Myocyte (in vitro differentiated cells): ENCODE measurements at regions not wholly inside any gene's neighbourhood (a gene's known extent, or its start where the extent isn't known, plus 50 kb on each side); places are given as distances from the start of the nearest gene placed in this dataset.
"Not testable (repeated sequence)": the region's sequence is repeated elsewhere in the genome, so short reads cannot be mapped to it uniquely, and the experiment has no call there.

Experiments used
- DNase-seq: peaks from one replicate; pipeline ENCODE4 v3.0.0-alpha.2; 2012; ENCODE audit warnings: low read depth

DNA sequence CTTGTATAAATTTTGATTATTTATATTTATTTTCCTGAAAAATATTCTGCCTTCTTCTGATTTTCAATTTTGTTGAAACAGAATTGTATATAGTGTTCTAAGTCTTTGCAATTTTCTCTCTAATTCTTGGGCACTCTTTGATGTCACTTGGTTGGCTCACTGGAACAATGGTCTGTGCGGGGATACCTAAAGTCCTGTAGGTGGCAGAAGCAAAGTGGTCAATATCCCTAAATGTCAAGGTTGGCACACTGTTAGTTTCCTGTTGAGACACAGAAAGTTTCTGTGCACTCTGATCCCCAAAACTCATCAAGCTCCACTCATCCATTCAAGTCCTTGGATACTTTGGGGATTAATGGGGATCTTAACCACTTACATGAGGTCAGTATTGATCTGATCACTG lies 480.8 kb upstream of the CCNG1 start:
- DNase-seq, result no peak

DNA sequence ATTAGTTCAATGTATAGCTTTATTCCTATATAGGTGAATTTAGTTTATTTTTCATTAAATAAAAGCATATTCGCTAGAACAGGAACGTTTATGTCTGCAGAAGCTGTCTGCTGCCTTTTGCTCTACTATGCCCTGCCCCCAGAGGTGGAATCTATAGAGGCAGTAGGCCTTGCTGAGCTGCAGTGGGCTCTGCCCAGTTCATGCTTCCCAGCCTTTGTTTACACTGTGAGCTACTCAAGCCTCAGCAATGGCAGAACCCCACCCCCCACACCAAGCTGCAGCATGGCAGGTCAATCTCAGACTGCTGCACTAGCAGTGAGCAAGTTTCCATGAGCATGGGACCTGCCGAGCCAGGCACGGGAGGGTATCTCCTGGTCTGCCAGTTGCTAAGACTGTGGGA lies 473.3 kb upstream of the CCNG1 start:
- DNase-seq, result not testable (repeated sequence)

DNA sequence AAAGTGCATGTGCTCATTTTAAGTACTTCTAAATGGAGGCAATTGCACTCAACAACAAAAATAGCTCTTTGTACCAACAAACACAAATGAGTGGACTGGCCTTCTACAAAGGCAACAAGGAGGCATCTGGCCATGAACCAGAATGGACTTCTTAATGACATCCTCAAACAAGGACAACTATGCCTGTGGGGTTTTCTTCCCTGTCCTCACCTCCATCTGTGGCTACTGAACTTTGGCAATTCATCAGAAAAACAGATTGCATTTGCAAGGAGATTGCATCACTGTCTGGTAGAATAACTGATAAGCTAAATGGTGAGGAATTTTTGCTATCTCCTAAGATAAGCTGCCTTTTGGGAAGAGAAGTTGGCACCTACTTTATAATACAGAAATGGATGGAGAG lies 447.3 kb upstream of the CCNG1 start:
- DNase-seq, result no peak

DNA sequence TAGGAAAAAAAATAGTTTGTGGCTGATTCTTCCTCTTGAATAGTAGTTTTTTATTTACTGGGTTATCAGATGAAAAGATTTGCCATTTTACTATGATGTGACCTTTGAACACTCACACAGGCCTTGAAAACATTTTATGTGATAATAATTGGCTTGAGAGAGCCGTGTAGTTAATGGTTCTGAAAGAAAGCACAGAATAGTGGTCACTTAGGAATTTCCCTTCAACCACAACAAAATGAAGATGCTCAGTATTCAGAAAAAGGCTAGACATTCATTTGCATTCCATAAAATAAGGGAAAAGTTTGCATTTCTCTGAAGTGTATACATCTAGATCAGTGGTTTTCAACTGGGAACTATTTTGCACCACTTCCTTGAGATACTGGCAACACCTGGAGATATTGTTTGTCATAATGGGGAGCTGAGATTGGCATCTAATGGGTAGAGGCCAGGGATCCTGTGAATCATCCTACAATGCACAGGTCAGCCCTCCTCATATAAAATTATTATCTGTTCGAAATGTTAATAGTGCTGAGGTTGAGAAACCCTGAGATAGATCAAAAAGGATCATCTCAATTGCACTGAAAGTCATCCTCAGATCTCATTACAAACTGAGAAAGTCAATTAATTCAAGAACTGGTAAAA lies 446.4 kb upstream of the CCNG1 start:
- DNase-seq, result no peak

DNA sequence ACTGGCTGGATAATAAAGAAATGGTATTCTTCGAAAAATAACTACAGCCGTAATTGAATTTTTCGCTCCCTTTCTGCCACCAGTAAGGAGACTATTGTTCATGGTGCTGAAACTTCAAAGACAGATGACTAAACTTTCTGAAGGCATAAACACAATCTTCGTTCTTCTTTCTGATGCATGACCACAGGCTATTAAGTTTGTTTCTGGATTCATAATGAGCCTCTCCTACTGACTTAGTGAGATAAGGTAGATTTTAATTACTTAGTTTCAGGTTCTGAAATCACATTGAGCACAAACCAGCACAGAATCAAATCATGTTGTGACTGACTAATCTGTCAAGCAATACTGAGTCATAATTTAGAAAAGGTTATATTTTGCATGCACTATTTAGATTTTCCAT lies 441.8 kb upstream of the CCNG1 start:
- DNase-seq, result no peak

DNA sequence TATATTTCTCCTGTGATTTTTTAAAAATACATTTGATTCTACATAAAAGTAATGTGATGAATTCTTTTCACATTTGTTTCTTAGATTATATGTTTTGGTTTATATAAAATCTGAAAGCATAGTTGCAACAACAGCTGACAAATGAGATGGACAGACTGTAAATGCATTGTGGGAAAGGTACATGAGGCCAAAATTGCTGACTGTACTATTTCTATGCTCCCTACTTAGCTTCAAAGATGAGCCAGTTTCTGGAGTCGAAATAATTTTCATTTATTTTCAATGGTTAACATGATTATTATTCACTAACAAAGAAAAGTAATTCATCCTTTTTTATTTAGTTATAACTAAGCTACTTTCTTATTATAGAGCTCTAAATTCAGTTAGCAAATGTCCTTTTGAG lies 441.3 kb upstream of the CCNG1 start:
- DNase-seq, result no peak

DNA sequence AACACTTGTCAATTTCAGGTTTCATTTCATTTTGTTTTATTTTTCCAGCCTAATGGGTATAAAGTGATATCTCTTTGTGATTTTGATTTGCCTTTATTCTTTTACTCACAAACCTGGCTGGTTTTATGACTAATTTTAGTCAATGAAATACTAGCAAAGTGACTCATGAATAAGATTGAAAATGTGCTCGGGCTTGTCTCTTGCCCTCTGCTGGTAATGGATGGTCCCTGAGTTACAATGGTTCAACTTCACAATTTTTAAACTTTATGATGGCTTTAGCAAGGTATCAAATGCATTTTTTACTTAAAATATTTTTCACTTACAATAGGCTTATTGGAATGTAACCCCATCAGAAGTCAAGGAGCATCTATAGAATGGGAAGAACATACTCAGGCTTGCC lies 431.4 kb upstream of the CCNG1 start:
- DNase-seq, result no peak

DNA sequence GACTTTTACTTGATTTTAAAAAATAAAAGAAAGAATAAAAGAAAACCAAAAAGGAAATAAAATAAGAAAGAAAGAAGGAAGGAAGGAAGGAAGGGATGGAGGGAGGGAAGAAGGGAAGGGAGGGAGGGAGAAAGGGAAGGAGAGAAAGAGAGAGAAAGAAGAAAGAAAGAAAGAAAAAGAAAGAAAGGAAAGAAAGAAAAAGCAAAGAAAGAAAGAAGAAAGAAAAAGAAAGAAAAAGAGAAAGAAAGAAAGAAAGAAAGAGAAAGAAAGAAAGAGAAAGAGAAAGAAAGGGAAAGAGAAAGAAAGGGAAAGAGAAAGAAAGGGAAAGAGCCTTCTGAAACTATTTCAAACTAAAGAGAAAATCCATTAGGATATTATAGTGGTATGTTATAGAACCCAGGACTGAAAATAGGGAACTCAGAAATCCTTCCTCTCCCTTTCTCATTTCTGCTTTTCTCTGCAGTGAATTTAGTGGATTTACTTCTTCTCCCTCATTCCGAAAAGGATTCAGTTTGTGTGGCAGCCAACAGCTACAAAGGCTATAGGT lies 414.7 kb upstream of the CCNG1 start:
- DNase-seq, result no peak

DNA sequence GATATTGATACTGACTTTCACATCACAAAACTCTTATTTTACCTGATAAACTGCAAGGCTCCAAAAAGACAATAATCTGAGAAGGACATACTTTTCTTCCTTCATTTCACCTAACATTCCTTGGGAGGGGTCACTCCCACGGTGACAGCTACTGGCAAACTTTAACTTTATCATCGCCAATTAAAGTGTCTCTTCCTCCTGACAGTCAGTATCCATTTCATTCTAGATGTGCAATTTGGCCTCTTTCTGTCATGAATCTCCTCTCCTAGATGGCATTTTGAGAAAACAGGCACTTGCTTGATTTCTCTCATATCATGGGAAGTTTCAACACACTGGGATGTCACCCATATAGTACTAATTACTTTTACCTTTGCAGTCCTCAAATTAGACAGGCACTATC lies 413.5 kb upstream of the CCNG1 start:
- no peak for DNase-seq

DNA sequence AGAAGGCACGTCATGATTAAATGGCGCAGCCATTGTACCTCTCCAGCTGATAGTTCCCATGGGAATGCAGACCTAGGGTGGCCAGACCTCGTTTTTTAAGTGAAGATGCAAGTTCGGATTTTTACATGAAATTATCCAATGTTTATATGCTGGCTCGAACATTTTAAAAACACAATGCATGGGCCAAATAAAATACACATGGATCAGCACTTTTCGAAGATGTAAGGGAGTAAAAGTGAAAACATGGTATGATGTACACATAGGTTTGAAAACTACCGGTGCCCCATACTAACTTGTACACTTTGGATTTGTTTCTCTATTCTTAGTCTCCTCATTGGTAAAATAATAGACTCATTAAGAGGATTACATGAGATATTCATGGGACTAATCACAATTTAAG lies 412.5 kb upstream of the CCNG1 start:
- no peak for DNase-seq

DNA sequence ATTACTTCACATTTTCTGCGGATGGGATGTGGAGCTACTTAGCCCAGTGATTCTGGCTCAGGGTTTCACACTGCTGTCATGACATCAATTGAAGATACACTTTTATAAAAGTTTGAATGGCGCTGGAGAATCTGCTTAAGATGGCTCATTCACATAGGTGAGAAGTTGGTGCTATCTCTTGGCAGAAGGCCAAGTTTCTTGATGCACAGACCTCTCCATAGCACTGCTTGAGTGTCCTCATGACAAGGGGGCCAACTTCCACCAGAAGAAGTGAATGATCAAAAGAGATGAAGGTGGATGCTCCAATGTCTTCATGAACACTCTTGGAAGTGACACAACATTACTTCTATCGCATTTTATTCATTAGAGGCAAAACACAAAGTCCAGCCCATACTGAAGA lies 403.7 kb upstream of the CCNG1 start:
- DNase-seq, result no peak

DNA sequence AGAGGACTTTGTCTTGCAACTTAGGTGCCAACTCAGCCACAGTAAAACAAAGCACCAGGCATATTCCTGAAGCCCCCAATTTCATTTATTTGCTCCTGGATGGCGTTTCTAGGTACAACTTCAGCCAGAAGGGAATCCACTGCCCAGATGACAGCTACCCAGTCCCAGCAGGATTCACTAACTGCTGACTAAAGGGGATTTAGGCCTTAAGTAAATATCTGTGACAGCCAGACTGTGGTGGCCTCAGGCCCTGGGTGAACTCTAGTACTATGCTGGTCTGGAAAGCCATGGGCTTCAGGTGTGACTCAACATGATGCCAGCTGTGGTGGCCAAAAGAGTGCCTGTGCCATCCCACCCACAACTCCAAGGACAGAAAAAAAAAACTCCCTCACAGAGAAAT lies 396.1 kb upstream of the CCNG1 start:
- DNase-seq, result no peak

DNA sequence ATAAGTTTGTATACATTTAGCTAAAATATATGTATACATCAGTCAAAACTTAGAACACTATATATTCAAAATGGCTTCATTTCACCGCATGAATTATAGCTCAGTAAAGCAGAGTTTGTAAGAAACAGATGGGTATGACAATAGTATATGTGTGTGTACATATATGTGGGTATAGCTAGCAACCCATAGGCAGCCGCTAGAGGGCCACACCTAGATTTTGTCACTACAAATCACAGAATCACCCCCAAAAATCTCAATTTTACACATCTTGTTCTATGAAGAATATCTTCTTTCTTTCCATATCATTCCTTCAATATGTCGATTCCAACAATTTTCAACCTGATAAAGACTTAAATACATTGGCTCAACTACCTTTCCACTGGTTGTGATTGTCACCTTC lies 357.8 kb upstream of the CCNG1 start:
- no peak for DNase-seq

DNA sequence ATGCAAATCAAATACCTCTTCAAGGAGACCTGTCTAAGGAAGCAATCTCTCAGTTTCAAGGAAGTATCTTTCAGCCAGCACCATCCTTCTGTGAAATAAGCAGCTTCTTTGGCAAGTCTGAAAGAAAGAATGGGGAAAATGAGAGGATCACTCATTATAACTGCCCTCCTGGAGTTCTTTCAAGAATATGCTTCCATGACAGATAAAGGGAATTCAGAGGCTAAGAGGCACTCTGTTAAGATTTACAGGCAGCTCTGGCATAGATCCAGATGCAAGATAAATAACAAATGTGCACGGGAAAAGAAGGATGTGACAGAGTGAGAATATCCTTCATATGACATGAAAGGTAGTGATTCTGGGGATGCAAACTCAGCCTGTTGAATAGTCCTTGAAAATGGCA lies 348.2 kb upstream of the CCNG1 start:
- DNase-seq, result no peak

DNA sequence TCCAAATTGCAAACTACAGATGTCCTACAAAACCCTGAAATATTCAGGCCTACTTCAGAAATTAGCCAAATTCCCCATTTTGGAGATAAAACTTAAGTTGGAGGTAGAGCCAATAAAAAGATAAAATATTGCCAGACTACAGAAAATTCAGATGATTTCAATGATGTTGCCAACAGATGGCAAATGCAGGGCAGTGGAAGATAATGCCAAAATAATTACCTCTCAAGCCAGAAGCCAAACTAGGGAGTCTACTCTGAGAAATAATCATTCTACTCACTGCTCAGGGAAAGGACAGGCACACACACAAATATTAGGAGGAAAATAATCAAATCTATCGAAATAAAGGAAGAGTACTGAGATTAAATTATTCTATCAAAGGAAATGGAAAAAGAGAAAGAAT lies 347.5 kb upstream of the CCNG1 start:
- no peak for DNase-seq

DNA sequence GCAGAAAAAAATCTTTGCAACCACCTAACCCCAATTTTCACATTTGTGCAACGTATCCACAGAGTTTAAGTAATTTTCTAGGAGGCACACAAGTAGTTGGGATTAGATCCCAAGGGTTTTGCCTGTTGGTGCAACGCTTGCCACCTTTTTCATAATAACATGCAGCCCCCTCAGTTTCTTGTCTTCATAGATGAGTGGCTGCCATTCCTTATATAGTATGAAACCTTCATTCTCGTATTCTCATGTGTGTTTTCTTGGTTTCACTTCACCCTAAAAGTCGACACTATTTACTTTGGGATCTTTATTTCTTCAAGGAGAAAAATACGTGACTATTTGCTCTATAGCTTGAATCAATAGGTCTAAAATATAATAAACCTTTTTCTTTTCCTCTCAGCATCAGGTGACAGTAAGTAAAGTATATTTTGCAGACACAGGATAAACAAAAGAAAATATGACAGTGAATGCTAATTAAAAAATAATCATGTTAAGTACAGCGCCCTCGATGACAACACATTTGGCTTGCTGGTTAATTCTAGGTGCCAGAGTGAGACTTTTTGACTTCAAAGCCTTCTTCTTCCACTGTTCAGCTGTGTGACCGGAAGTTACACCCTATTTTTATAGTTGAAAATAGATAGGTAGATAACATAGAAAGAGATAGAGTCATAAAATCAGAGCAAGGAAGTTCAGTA lies 342.8 kb upstream of the CCNG1 start:
- DNase-seq, result no peak

DNA sequence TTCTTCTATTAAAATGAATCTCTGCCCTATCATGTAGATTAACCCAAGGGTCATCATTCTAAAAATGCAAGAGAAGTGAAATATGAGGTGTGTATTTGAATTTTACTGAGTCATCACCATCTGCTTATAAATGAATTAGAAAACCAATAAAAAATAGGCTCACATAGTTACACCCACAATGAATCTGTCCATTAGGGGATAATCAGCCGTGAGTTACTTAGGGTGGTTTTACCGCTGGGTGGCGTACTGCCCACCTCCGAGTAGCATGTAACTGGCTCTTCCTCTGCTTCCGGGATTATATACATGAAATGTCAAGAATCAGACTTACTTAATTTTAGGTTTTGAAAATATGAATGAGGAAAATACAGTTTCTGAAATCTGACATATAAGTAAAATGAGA lies 332.9 kb upstream of the CCNG1 start:
- DNase-seq, result no peak

DNA sequence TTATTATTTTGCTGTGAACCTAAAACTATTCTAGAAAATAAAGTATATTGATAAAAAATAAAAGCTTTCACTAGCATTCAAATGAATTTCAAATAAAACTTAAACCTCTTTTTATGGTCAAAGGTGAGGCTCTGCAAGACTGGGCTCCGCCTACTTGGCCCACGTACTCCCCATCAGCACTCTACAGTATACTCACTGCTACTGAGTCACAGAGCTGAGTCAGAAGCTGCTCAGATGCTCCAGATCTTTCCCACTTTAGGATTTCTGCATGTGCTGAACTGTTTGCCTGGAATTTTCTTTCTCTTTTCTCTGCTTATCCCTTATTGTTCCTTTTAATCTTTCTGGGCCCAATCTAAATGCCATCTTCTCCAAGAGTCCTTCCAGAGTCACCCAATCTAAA lies 331.9 kb upstream of the CCNG1 start:
- DNase-seq, result no peak

DNA sequence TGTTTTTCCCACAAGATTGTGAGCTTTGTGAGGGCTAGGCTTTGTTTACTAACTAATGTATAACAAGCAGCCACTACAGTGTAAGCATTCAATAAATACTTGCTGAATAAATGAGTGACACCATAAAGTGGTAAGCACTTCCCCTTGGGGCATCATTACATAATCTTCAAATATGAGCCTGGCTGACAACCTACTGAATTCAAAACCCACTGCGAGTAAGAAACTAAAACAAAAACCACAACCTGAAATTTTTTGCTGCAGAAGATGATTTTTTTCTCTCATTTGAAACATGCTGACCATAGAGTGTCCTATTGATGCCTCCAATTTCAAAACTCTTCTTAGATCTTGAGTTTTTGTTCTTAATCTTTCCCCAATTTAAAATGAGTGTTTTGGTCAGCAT lies 331.3 kb upstream of the CCNG1 start:
- no peak for DNase-seq

DNA sequence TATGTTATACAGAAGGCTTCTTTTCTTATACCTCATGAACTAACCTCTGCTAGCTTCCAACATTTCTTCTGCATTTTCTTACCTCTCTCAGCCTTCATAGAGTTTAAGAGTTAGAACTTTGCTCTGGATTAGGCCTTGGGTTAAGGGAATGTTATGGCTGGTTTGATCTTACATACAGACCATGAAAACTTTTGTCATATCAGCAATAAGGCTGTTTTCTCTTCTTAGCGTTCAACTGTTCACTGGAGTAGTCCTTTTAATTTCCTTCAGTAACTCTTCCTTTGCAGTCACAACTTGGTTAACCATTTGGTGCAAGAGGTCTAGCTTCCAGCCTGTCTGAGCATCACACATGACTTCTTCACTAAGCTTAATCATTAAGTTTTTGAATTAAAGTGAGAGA lies 329.0 kb upstream of the CCNG1 start:
- DNase-seq, result no peak

DNA sequence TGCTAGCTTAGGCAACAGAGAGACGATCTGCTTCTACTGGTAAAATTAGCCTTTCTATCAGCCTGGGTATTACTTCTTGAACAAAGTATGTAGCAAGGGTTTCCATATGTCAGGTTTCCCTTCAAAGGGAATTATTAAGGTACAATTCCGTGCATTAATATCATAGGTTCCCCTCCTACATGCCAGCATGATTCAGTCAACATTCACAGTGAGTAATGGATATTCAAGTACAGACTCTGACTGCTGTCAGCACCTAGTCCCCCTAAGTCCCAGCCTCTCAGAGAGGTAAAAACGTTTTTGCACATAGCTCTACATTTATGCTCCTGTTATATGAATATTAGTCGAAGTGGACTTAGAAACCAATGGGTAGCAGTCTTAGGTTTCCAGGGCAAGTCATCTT lies 322.4 kb upstream of the CCNG1 start:
- no peak for DNase-seq

DNA sequence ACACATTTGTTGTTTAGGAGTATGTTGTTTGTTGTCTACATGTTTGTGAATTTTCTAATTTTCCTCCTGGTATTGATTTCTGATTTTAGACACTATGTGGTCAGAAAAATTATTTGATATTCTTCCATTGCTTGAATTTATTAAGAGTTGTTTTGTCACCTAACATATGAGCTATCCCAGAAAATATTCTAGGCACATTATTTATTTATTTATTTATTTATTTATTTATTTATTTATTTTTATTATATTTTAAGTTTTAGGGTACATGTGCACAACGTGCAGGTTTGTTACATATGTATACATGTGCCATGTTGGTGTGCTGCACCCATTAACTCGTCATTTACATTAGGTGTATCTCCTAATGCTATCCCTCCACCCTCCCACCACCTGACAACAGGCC lies 320.8 kb upstream of the CCNG1 start:
- not testable (repeated sequence) for DNase-seq

DNA sequence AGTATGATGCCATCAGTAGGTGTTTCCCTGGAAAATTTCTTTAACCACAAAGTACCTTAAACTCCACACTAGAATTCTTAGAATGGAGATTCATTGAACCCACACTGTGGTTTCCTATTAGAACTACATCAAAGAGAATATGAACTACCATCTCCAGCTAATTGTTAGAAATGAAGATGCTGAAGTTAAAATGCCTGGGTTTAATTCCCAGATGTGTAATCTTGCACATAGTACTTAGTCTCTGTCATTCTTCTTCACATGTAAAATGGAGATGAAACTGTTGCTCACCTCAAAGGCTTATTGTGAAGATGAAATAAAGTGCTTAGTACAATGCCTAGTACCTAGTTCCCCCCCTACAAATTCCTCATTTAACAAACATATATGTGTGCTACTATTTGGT lies 303.3 kb upstream of the CCNG1 start:
- no peak for DNase-seq
